ENCODE measurements at regions not wholly inside any gene's neighbourhood (a gene's known extent, or its start where the extent isn't known, plus 50 kb on each side); places are given as distances from the start of the nearest gene placed in this dataset.

GRCh38 chr7:37511915-37512314 lies 63.3 kb upstream of the ELMO1 start:
- Histone ChIP-seq H4K12ac (ENCODE audit: low read depth, low read length) (no peak overlapping the region), H4K91ac (ENCODE audit: low read depth, low read length) (no peak overlapping the region), H3K9ac (ENCODE audit: low read length) (no peak overlapping the region), H2AK5ac (ENCODE audit: low read length) (no peak overlapping the region), H3K27ac (ENCODE audit: low read depth, low read length) (no peak overlapping the region), H2BK120ac (ENCODE audit: insufficient read depth, low read length, poor library complexity) (no peak overlapping the region), H4K8ac (ENCODE audit: low read depth, low read length) (no peak overlapping the region), H2BK5ac (ENCODE audit: low read depth, low read length, poor library complexity) (no peak overlapping the region), H3K4ac (ENCODE audit: low read depth, low read length) (no peak overlapping the region), H3K9me3 (ENCODE audit: insufficient read depth, low read depth, low read length) (no peaks in the 10 kb centered on the region), H3K79me1 (ENCODE audit: low read length) (no peaks in the 10 kb centered on the region), H3K4me2 (ENCODE audit: low read length) (no peak overlapping the region), H3K79me2 (ENCODE audit: control insufficient read depth, insufficient read depth, low read length, poor library complexity) (no peaks in the 10 kb centered on the region), H3K14ac (ENCODE audit: low read length) (no peak overlapping the region), H3K18ac (ENCODE audit: low read length) (no peak overlapping the region), H2BK12ac (ENCODE audit: low read length) (no peak overlapping the region), H3K27me3 (ENCODE audit: insufficient read depth, low read length) (no peaks in the 10 kb centered on the region), H3K23ac (ENCODE audit: low read length) (no peak overlapping the region), H3K4me1 (ENCODE audit: control insufficient read depth in 1 of 2, insufficient read depth in 2 of 2, low read length in 2 of 2) (no peaks in the 10 kb centered on the region), H3K4me3 (ENCODE audit: low read depth, low read length) (no peak overlapping the region), H3K36me3 (ENCODE audit: control insufficient read depth in 1 of 2, insufficient read depth in 2 of 2, low read length in 2 of 2) (no peaks in the 10 kb centered on the region), H2AFZ (ENCODE audit: insufficient read depth, low read length, poor library complexity) (no peak overlapping the region)
- DNase-seq = no peak
- no CpG with 5 or more reads among the region's 4 CpGs for WGBS (ENCODE audit: extremely low coverage, insufficient coverage, insufficient read length)

GRCh38 chr7:37514497-37514896 lies 65.8 kb upstream of the ELMO1 start:
- Histone ChIP-seq H3K14ac (ENCODE audit: low read length) (no peak overlapping the region), H3K9ac (ENCODE audit: low read length) (no peak overlapping the region), H2AK5ac (ENCODE audit: low read length) (no peak overlapping the region), H2BK5ac (ENCODE audit: low read depth, low read length, poor library complexity) (no peak overlapping the region), H4K91ac (ENCODE audit: low read depth, low read length) (no peak overlapping the region), H4K12ac (ENCODE audit: low read depth, low read length) (no peak overlapping the region), H3K9me3 (ENCODE audit: insufficient read depth, low read depth, low read length) (no peaks in the 10 kb centered on the region), H3K36me3 (ENCODE audit: control insufficient read depth in 1 of 2, insufficient read depth in 2 of 2, low read length in 2 of 2) (no peaks in the 10 kb centered on the region), H3K4me2 (ENCODE audit: low read length) (no peak overlapping the region), H3K79me2 (ENCODE audit: control insufficient read depth, insufficient read depth, low read length, poor library complexity) (no peaks in the 10 kb centered on the region), H4K8ac (ENCODE audit: low read depth, low read length) (no peak overlapping the region), H3K23ac (ENCODE audit: low read length) (no peak overlapping the region), H3K27me3 (ENCODE audit: insufficient read depth, low read length) (no peaks in the 10 kb centered on the region), H3K27ac (ENCODE audit: low read depth, low read length) (no peak overlapping the region), H3K4ac (ENCODE audit: low read depth, low read length) (no peak overlapping the region), H3K4me3 (ENCODE audit: low read depth, low read length) (no peak overlapping the region), H3K4me1 (ENCODE audit: control insufficient read depth in 1 of 2, insufficient read depth in 2 of 2, low read length in 2 of 2) (no peaks in the 10 kb centered on the region), H2BK120ac (ENCODE audit: insufficient read depth, low read length, poor library complexity) (no peak overlapping the region), H3K18ac (ENCODE audit: low read length) (no peak overlapping the region), H3K79me1 (ENCODE audit: low read length) (no peaks in the 10 kb centered on the region), H2BK12ac (ENCODE audit: low read length) (no peak overlapping the region), H2AFZ (ENCODE audit: insufficient read depth, low read length, poor library complexity) (no peak overlapping the region)
- WGBS (ENCODE audit: extremely low coverage, insufficient coverage, insufficient read length) = no CpG with 5 or more reads among the region's 5 CpGs
- DNase-seq = no peak

- Histone ChIP-seq H3K27me3 (ENCODE audit: insufficient read depth, low read length) (no peaks in the 10 kb centered on the region), H2BK12ac (ENCODE audit: low read length) (no peak overlapping the region), H3K4ac (ENCODE audit: low read depth, low read length) (no peak overlapping the region), H3K14ac (ENCODE audit: low read length) (no peak overlapping the region), H2BK120ac (ENCODE audit: insufficient read depth, low read length, poor library complexity) (no peak overlapping the region), H3K9me3 (ENCODE audit: insufficient read depth, low read depth, low read length) (no peaks in the 10 kb centered on the region), H3K79me1 (ENCODE audit: low read length) (no peaks in the 10 kb centered on the region), H3K9ac (ENCODE audit: low read length) (no peak overlapping the region), H3K79me2 (ENCODE audit: control insufficient read depth, insufficient read depth, low read length, poor library complexity) (no peaks in the 10 kb centered on the region), H3K4me1 (ENCODE audit: control insufficient read depth in 1 of 2, insufficient read depth in 2 of 2, low read length in 2 of 2) (no peaks in the 10 kb centered on the region), H4K91ac (ENCODE audit: low read depth, low read length) (no peak overlapping the region), H3K4me2 (ENCODE audit: low read length) (no peak overlapping the region), H3K4me3 (ENCODE audit: low read depth, low read length) (no peak overlapping the region), H2AK5ac (ENCODE audit: low read length) (no peak overlapping the region), H3K18ac (ENCODE audit: low read length) (no peak overlapping the region), H4K12ac (ENCODE audit: low read depth, low read length) (no peak overlapping the region), H3K27ac (ENCODE audit: low read depth, low read length) (no peak overlapping the region), H2AFZ (ENCODE audit: insufficient read depth, low read length, poor library complexity) (no peak overlapping the region), H4K8ac (ENCODE audit: low read depth, low read length) (no peak overlapping the region), H3K23ac (ENCODE audit: low read length) (no peak overlapping the region), H3K36me3 (ENCODE audit: control insufficient read depth in 1 of 2, insufficient read depth in 2 of 2, low read length in 2 of 2) (no peaks in the 10 kb centered on the region), H2BK5ac (ENCODE audit: low read depth, low read length, poor library complexity) (no peak overlapping the region)
- DNase-seq = no peak
- WGBS (ENCODE audit: extremely low coverage, insufficient coverage, insufficient read length) = no CpG with 5 or more reads among the region's 5 CpGs
Observed at GRCh38 chr7:37516664-37517063, 68.0 kb upstream of the ELMO1 start.

GRCh38 chr7:37518266-37518665 lies 69.6 kb upstream of the ELMO1 start:
- no CpG with 5 or more reads among the region's 2 CpGs for WGBS (ENCODE audit: extremely low coverage, insufficient coverage, insufficient read length)
- no peak overlapping the region for H3K14ac ChIP-seq (ENCODE audit: low read length)
- no peaks in the 10 kb centered on the region for H3K79me1 ChIP-seq (ENCODE audit: low read length)
- H3K27ac ChIP-seq (ENCODE audit: low read depth, low read length) = no peak overlapping the region
- H3K9ac ChIP-seq (ENCODE audit: low read length) = no peak overlapping the region
- no peak overlapping the region for H2AK5ac ChIP-seq (ENCODE audit: low read length)
- H2BK12ac ChIP-seq (ENCODE audit: low read length) = no peak overlapping the region
- no peak overlapping the region for H3K23ac ChIP-seq (ENCODE audit: low read length)
- no peak overlapping the region for H3K4me2 ChIP-seq (ENCODE audit: low read length)
- no peaks in the 10 kb centered on the region for H3K4me1 ChIP-seq (ENCODE audit: control insufficient read depth in 1 of 2, insufficient read depth in 2 of 2, low read length in 2 of 2)
- H3K79me2 ChIP-seq (ENCODE audit: control insufficient read depth, insufficient read depth, low read length, poor library complexity) = no peaks in the 10 kb centered on the region
- H3K27me3 ChIP-seq (ENCODE audit: insufficient read depth, low read length) = no peaks in the 10 kb centered on the region
- no peak overlapping the region for H2BK5ac ChIP-seq (ENCODE audit: low read depth, low read length, poor library complexity)
- no peak overlapping the region for H3K4me3 ChIP-seq (ENCODE audit: low read depth, low read length)
- no peaks in the 10 kb centered on the region for H3K36me3 ChIP-seq (ENCODE audit: control insufficient read depth in 1 of 2, insufficient read depth in 2 of 2, low read length in 2 of 2)
- no peak overlapping the region for H4K8ac ChIP-seq (ENCODE audit: low read depth, low read length)
- no peak overlapping the region for H2BK120ac ChIP-seq (ENCODE audit: insufficient read depth, low read length, poor library complexity)
- H4K12ac ChIP-seq (ENCODE audit: low read depth, low read length) = no peak overlapping the region
- no peak for DNase-seq
- H3K4ac ChIP-seq (ENCODE audit: low read depth, low read length) = no peak overlapping the region
- no peak overlapping the region for H3K18ac ChIP-seq (ENCODE audit: low read length)
- no peaks in the 10 kb centered on the region for H3K9me3 ChIP-seq (ENCODE audit: insufficient read depth, low read depth, low read length)
- no peak overlapping the region for H4K91ac ChIP-seq (ENCODE audit: low read depth, low read length)
- no peak overlapping the region for H2AFZ ChIP-seq (ENCODE audit: insufficient read depth, low read length, poor library complexity)

Data from trophoblast cell (in vitro differentiated cells and primary cell).